Loucy (cell line): ENCODE measurements at regions not wholly inside any gene's neighbourhood (a gene's known extent, or its start where the extent isn't known, plus 50 kb on each side); places are given as distances from the start of the nearest gene placed in this dataset.

ENCODE experiments used
- EZH2phosphoT487 ChIP-seq: fragments of 200-600 bp; IDR thresholded peaks from 2 replicates; pipeline ENCODE4 v1.6.1; 2018; ENCODE audit warnings: antibody characterized with exemption, mild to moderate bottlenecking, moderate library complexity, borderline replicate concordance
- TF ChIP-seq, protein P1 (sequence below): fragments of 200-600 bp; sonication (generic); conservative IDR thresholded peaks from 2 replicates; pipeline ENCODE4 v1.5.1; 2014; ENCODE audit warnings: mild to moderate bottlenecking, antibody characterized with exemption, low read length

DNA sequence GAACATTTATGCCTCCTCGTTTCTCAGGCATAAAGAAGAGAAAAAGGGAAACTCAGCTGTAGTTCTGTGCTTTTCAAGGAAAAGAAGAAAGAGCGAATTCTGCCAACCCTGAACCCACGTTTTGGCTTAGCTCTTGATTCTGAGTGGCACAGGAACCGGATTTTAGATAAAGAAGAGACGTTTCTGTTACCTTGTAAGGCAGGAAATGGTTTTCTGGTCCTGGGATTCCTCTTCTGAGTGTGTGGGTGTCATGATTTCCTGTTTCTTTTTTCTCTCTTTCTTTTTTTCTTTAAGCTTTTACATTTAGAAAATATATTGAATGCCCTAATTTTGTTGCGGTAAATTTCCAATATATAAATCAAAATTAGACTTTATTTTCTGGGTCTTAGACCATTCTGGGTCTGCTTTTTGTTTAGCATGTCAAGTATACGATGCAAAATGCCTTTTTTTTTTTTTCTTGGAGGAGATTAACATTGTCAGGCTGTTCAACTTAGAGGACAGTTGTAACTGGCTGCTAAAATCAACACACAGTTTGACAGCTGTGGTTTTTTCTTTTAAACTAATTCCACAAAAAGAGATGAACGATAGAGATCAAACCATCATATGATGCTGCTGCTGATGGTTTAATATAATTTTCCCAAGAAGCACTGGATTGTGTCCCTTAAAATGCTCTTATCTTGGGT is 190.8 kb downstream of the GATA3 start:
- TF ChIP-seq, protein P1, sequence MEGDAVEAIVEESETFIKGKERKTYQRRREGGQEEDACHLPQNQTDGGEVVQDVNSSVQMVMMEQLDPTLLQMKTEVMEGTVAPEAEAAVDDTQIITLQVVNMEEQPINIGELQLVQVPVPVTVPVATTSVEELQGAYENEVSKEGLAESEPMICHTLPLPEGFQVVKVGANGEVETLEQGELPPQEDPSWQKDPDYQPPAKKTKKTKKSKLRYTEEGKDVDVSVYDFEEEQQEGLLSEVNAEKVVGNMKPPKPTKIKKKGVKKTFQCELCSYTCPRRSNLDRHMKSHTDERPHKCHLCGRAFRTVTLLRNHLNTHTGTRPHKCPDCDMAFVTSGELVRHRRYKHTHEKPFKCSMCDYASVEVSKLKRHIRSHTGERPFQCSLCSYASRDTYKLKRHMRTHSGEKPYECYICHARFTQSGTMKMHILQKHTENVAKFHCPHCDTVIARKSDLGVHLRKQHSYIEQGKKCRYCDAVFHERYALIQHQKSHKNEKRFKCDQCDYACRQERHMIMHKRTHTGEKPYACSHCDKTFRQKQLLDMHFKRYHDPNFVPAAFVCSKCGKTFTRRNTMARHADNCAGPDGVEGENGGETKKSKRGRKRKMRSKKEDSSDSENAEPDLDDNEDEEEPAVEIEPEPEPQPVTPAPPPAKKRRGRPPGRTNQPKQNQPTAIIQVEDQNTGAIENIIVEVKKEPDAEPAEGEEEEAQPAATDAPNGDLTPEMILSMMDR, result no peak
- TF ChIP-seq EZH2phosphoT487, result no peak
